Hematopoietic multipotent progenitor cell treated with erythropoietin and hydrocortisone succinate and interleukin-3 and kit ligand, for 8 days (in vitro differentiated cells): ENCODE measurements at regions not wholly inside any gene's neighbourhood (a gene's known extent, or its start where the extent isn't known, plus 50 kb on each side); places are given as distances from the start of the nearest gene placed in this dataset.

Experiments
- DNase-seq: peaks from one replicate; pipeline ENCODE4 v3.0.0-alpha.2; 2015

DNA sequence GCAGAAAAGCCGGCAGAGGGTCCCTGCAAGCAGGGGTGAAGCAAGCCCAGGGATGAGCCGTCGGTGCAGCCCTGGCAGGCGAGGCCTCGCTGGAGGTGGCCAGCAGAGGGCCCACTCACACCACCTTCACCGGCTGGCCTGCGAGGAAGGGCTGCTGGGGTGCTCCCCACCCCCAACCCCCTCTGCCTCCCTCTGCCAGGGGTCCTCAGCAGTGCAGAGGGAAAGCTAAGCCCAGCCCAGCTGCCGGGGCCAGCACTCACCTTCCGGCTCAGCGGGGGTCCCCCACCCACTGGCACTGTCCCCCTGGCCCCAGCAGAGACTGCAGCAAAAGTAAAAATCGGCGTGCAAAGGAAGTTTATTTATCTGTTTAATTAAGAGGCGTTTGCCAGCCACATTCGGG, 113.4 kb downstream of the ENGASE start:
- no peak for DNase-seq

DNA sequence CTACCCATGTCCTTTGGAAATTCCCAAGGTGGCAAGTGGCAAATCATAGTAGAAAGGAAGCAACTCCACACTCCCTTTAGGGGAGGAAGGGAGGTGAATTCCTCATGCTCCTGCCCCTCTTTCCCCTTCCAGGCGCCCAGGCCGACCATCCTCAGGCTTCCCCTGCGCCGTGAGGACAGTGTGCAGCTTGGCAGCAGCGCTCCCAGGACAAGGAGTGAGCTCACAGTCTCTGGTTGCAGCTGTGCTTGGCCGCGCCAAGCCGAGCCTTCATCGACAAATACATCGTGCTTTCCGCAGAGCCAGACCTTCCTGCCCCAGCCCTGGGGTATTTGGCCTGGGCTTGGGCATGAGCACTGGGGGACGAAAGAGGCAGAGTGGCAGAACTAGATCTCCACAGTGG, 112.6 kb downstream of the ENGASE start:
- DNase-seq: no peak

- no peak for DNase-seq
Observed at GRCh38 chr17:79186406-79186805, 111.8 kb downstream of the ENGASE start.

DNA sequence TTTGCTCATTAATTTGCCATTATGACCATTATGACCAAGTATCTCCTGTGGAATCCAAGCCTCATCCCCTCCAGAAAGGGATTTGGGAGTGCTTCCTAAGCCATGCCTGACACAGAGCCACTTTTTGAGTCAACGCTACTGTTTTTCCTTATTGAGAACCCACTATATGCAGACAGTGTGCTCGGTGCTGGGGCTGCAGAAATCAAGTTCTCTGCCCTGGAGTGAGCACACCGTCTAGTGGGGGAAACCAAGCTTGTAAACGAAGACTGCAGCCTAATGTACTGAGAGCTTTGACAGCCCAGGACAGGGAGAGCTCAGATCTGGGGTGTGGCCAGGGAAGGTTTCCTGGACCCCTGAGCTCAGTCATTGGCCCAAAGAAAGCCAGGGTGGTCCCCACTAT, 111.0 kb downstream of the ENGASE start:
- no peak for DNase-seq

DNA sequence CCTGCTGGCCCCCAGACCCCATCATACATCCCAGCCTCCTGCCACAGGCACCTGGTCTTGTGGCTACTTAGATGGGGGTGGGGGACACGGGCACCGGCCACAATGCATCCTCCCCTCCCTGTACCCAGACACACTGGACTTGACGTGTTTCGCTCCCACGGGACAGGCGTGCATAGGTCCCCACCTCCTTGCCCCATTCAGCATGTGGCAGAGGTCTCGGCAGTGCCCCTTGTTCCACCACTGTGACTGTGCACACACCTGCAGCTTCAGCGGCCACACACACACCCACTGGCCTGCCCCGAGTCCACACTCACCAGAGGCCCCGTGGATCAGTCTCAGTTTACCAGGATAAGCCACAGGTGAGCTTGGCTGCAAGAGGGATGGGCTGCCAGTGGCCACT, 109.6 kb downstream of the ENGASE start:
- no peak for DNase-seq

DNA sequence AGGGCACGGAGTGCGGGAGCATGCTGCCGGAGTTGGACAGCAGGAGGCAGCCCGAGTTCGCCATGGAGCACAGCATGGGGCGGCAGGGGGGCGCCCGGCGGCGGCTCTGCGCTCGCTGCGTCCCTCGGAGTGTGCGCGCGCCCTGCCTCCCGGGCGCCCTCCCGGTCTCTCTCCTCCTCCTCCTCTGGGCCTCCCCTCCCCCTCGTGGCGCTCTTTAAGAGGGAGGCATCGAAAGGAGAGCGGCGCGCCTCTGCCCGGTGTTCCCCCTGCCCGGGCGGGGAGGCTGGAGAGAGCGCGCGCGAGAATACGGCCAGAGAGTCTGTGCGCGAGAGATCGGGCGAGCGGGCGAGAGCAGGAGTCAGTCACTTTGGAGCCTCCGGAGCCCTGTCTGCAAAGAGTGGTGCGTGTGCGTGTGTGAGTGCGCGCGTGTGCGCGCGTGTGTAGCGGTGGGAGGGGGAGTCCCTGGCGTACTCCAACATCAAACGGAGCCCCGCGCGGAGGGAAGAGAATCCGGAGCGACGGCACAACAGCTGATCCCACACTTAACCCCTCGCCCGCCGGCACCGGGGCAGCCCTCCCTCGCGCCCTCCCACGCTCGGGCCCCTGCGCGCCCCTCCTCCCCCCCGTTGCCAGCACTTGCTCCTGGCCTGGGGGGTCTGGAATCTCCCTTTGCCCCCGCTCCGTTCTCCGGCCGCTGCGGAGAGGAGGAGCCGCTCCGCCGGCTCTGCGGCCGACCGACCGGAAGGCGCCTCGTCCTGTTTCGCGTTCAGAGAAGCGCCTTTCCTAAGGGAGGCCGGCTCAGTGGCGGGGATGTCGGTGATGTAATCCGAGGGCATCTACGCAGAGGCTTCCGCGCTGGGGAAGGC, 108.9 kb downstream of the ENGASE start:
- no peak for DNase-seq

GRCh38 chr17:79183043-79183292, 108.3 kb downstream of the ENGASE start:
- DNase-seq: no peak

- no peak for DNase-seq
Observed at GRCh38 chr17:79182176-79183042, 107.8 kb downstream of the ENGASE start.

- no peak for DNase-seq
Observed at GRCh38 chr17:79180358-79181005, 105.9 kb downstream of the ENGASE start.

- DNase-seq: no peak
Observed at GRCh38 chr17:79179334-79179733, 104.7 kb downstream of the ENGASE start.

- DNase-seq: no peak
Observed at GRCh38 chr17:79177877-79178276, 103.3 kb downstream of the ENGASE start.

DNA sequence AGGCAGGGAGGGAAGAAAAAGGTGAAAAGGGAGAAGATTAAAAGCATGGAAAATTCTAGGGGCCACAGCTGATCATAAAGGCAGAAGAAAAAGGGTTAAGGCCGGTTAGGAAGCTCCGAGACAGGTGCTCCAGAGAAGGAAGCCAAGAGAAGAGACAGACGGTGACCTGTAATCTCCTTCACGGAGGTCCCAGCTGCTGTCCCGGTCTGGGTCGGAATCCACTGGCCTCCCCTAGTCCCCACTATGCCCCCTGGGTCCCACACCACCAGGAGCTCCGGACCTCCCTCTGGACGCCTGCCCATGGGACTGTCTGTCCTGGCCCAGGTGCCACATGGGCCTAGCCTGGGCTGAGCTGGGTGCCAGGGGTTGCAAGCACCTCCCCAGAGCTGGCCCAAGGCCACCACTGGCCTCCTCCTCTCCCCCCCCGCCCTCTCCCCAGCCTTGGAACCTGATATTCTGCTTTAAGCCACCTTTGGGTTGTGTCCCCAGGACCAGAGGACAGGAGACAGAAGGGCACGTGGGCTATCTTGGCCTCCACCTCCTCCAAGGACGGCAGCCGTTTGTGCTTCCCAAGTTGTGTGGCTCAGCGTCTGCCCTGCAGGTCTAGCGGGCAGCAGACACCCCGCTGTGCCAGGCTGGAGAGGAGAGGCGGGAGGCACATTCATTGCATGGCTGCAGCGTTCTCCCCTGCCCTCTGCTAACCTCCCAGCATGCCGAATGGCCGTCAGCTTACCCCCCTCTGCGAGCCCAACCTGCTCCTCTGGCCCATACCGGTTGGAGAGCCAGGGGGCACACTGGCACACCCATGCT, 102.4 kb downstream of the ENGASE start:
- no peak for DNase-seq

- no peak for DNase-seq
Observed at GRCh38 chr17:79174905-79175856, 100.6 kb downstream of the ENGASE start.

DNA sequence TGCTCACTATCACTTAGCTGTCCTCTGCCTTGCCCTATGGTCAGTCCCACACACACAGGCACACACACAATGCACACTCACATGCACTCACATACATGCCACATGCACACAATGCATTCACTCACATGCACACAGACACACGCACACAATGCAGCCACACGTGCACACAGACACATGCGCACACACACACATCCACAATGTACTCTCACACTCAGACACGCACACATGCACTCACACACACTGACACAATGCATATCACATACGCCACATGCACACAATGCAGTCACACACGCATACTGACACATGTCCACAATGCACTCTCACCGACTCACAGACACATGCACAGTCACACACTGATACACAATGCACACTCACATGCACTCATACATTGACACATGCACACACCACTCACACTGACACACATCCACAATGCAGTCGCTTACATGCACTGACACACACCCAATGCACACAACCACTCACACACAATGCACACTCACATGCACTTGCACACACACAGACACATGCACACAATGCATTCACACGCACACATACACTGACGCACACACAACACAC, 99.7 kb downstream of the ENGASE start:
- no peak for DNase-seq

DNA sequence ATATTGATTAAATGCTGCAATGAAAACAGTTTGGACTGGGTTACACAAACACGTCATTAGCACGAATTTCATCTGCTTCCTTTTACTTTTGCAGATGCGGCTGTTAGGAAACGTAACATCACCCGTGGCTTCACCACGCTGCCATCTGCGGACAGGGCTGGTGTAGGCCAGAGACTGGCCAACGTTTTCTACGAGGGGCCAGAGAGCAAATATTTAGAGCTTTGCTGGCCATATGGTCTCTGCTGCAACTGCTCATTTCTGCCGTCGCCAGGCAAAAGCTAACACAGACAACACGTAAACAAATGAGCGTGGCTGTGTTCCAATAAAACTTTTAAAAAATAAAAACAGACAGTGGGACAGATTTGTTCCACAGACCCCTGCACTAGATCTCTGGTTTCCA, 96.6 kb downstream of the ENGASE start:
- DNase-seq: no peak

DNA sequence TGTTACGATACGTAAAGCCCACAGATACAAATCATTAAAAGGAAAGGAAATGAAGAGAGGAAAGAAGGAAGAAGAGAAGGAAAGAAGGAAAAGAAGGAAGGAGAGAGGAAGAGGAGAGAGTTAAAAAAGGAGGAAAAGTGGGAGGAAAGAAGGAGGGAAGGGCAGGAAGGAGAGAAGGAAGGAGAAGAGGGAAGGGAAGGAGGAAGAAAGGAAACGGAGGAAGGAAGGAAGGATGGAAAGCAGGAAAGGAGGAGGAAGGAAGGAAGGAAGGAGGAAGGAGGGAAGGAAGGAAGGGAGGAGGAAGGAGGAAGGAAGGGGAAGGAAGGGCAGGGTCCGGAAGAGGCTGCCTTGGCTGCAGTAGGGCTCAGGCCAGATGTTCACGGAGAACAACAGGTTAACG, 95.2 kb downstream of the ENGASE start:
- DNase-seq: no peak

- no peak for DNase-seq
Observed at GRCh38 chr17:79169366-79169765, 94.7 kb downstream of the ENGASE start.

DNA sequence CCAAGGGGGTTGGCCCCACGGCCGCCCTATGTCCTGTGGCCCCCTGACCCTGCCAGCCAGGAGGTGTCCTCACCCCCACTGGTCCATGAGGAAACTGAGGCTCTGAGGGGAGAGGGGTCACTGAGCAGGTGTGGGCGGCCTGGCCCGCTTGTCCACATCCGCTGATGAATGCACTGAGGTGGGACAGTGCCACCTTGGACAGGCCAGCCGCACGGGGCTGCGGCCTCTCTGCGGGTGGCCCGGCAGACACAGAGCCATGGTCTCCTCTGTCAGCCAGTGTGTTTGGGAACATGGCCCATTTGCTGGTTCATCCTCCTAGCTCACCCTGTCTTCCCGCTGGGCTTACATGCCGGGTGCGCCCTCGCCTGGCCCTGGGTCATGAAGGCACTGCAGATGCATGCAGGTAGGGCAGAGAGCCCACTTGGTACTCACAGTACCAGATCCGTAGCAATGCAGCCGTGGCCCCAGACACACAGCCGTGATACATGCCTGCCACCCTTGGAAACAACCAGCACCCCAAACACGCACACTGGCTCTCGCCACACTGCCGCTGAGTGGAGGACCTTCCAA, 93.9 kb downstream of the ENGASE start:
- DNase-seq: no peak

DNA sequence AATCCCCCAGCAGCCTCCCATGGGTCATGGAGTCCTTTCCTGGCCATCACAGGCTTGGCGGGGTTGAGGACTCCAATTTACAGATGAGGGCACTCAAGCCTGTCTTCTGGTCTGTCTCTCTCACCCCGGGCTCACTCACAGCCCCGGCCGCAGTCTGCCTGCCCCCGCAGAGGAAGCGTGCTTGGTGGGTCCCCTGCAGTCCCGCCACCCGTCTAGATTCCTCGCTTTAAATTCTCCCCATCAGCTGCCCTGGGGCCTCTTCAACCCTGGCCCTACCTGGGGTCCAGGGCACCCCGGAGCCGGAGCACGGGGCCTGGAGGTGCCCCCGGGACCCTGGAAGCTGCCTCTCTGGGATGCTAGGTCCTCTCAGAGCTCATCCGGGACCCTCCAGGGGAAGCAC, 92.9 kb downstream of the ENGASE start:
- DNase-seq: no peak

DNA sequence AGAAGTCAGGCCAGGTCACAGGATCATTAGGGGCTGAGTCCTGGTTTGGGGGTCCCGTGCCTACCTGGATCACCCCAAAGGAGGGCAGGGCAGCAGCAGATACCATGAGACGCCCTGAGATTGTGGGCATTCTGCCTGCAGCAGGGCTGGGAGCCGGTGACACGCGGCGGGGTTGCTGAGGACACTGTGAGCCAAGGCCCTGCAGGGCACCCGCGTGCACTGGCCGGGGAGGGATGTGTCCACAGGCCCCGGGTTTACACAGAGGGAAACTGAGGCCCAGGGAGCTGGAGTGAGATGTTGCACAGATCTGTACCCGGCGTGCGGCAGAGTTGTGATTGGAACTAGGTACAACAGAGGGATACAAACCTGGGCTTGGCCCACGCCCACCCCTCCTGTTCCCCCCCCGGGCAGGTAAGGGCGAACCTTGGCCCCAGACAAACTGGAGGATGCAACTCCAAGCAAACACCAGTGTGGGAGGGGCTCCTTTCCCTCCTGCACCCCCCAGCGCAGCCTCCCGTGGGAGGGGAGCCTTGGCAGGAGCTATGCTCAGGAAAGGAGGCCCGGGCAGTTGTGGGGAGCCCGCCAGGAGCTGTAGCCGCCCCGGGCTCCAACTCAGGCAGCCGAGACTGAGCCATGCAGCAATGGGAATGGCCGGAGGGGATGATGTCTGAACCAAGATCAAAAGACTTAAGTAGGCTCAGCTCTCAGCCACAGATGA, 91.3 kb downstream of the ENGASE start:
- DNase-seq: no peak
